ENCODE measurements at regions not wholly inside any gene's neighbourhood (a gene's known extent, or its start where the extent isn't known, plus 50 kb on each side); places are given as distances from the start of the nearest gene placed in this dataset.

GRCh38 chr2:39524061-39524460 is 87.0 kb upstream of the MAP4K3 start:
- intact Hi-C loops (cut with micrococcal nuclease), result no loop called here
- 97% methylated on average over 2 of the region's 2 CpGs for WGBS (ENCODE audit: insufficient coverage)
- DNase-seq, result no peak

GRCh38 chr2:39524756-39525635 is 87.9 kb upstream of the MAP4K3 start:
- no peak overlapping the region for H3K4me3 Mint-ChIP-seq
- 68% methylated on average over 5 of the region's 7 CpGs for WGBS (ENCODE audit: insufficient coverage)
- TF ChIP-seq CTCF (IDR thresholded peaks at IDR 0.05), result no peak
- no peak for DNase-seq
- H3K27ac ChIP-seq (ENCODE audit: low read length), result no peak overlapping the region
- no peaks in the 10 kb centered on the region for H3K4me1 ChIP-seq (ENCODE audit: control insufficient read depth, insufficient read depth, low read length)
- H3K36me3 Mint-ChIP-seq, result no peaks in the 10 kb centered on the region
- H3K9me3 Mint-ChIP-seq, result no peaks in the 10 kb centered on the region
- no peak overlapping the region for H3K27ac Mint-ChIP-seq
- intact Hi-C loops (cut with micrococcal nuclease), result no loop called here
- no peaks in the 10 kb centered on the region for H3K4me1 Mint-ChIP-seq
- H3K36me3 ChIP-seq (ENCODE audit: control insufficient read depth, insufficient read depth, low read length), result no peaks in the 10 kb centered on the region
- ATAC-seq, result no peak
- H3K27me3 Mint-ChIP-seq (ENCODE audit: low read depth in 2 of 2), result no peaks in the 10 kb centered on the region
- H3K27me3 ChIP-seq (ENCODE audit: control insufficient read depth, insufficient read depth, low read length), result no peaks in the 10 kb centered on the region
- no peak overlapping the region for H3K4me3 ChIP-seq (ENCODE audit: low read length)
- peaks cover 3% of the 10 kb centered on the region for H3K9me3 ChIP-seq (ENCODE audit: control insufficient read depth, insufficient read depth, low read length)

More at GRCh38 chr2:39524061-39524460, 87.0 kb upstream of the MAP4K3 start:
- peaks cover 3% of the 10 kb centered on the region for H3K9me3 ChIP-seq (ENCODE audit: control insufficient read depth, insufficient read depth, low read length)
- no peak for TF ChIP-seq CTCF (IDR thresholded peaks at IDR 0.05)
- H3K4me3 Mint-ChIP-seq, result no peak overlapping the region
- H3K27me3 ChIP-seq (ENCODE audit: control insufficient read depth, insufficient read depth, low read length), result no peaks in the 10 kb centered on the region
- no peak overlapping the region for H3K27ac ChIP-seq (ENCODE audit: low read length)
- H3K4me1 Mint-ChIP-seq, result no peaks in the 10 kb centered on the region
- H3K36me3 Mint-ChIP-seq, result no peaks in the 10 kb centered on the region
- no peaks in the 10 kb centered on the region for H3K27me3 Mint-ChIP-seq (ENCODE audit: low read depth in 2 of 2)
- no peak overlapping the region for H3K27ac Mint-ChIP-seq
- H3K4me1 ChIP-seq (ENCODE audit: control insufficient read depth, insufficient read depth, low read length), result no peaks in the 10 kb centered on the region
- H3K9me3 Mint-ChIP-seq, result no peaks in the 10 kb centered on the region
- H3K4me3 ChIP-seq (ENCODE audit: low read length), result no peak overlapping the region
- H3K36me3 ChIP-seq (ENCODE audit: control insufficient read depth, insufficient read depth, low read length), result no peaks in the 10 kb centered on the region
- ATAC-seq, result no peak

DNA sequence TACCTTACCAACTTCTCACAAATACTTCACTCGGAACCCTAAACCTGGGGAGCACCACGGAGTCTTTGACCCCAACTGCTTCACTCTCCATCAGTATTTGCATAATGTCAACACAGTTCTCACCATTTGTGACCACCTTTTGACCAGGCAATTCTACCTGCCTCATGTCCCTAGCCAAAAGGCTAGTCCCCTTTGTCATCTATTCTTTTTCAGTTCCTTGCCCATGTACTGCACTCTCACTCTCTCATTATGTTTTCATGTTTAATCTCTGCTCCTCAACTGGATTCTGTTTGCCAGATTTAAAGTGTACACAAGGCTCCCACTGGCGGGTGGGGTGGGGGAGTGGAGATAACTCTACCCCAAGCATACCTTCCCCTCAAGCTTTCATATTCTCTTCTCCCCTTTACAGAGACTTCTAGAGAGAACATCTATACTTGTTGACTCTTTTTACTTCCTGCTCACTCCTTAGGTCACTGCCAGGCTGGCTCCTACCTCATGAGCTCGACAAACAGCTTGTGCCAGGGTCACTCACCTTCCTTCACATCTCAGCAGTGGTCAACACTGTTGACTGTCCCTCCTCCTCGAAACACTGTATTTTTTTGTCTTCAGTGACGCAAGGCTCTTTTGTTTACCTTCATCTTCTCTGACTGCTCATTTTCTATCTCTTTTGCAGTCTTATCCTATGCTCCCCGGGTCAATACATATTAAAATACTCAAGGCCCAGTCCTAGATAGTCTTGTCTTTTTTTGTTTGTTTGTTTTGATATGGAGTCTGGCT is 88.7 kb upstream of the MAP4K3 start:
- H3K27ac Mint-ChIP-seq, result no peak overlapping the region
- H3K27ac ChIP-seq (ENCODE audit: low read length), result no peak overlapping the region

More for the DNA sequence above, 88.7 kb upstream of the MAP4K3 start:
- Histone ChIP-seq H3K36me3 (ENCODE audit: control insufficient read depth, insufficient read depth, low read length) (no peaks in the 10 kb centered on the region), H3K4me1 (ENCODE audit: control insufficient read depth, insufficient read depth, low read length) (no peaks in the 10 kb centered on the region), H3K9me3 (ENCODE audit: control insufficient read depth, insufficient read depth, low read length) (peaks cover 3% of the 10 kb centered on the region), H3K4me3 (ENCODE audit: low read length) (no peak overlapping the region), H3K27me3 (ENCODE audit: control insufficient read depth, insufficient read depth, low read length) (no peaks in the 10 kb centered on the region)
- intact Hi-C loops (cut with micrococcal nuclease), result no loop called here
- Mint-ChIP-seq H3K4me3 (no peak overlapping the region), H3K9me3 (no peaks in the 10 kb centered on the region), H3K4me1 (no peaks in the 10 kb centered on the region), H3K36me3 (no peaks in the 10 kb centered on the region), H3K27me3 (ENCODE audit: low read depth in 2 of 2) (no peaks in the 10 kb centered on the region)
- no peak for DNase-seq
- no peak for TF ChIP-seq CTCF (IDR thresholded peaks at IDR 0.05)
- WGBS (ENCODE audit: insufficient coverage), result 88% methylated on average over 5 of the region's 7 CpGs
- no peak for ATAC-seq

Measured in natural killer cell (primary cell).